ENCODE measurements at regions not wholly inside any gene's neighbourhood (a gene's known extent, or its start where the extent isn't known, plus 50 kb on each side); places are given as distances from the start of the nearest gene placed in this dataset.

GRCh38 chr5:54689411-54690251 lies 172.1 kb downstream of the SNX18 start:
- TF ChIP-seq CTCF (conservative IDR thresholded peaks at IDR 0.05; ENCODE audit: low read depth in 2 of 2): no peak
- TF ChIP-seq REST (IDR thresholded peaks at IDR 0.05; ENCODE audit: unreplicated experiment): no peak
- no peak for TF ChIP-seq CREB1 (CRISPR knock-in tag; IDR thresholded peaks at IDR 0.05; ENCODE audit: low read depth)

Measured in GM23338 (cell line).